ENCODE measurements at regions not wholly inside any gene's neighbourhood (a gene's known extent, or its start where the extent isn't known, plus 50 kb on each side); places are given as distances from the start of the nearest gene placed in this dataset.
"Not testable (repeated sequence)": the region's sequence is repeated elsewhere in the genome, so short reads cannot be mapped to it uniquely, and the experiment has no call there.

- no peak overlapping the region for H3K4me3 ChIP-seq (ENCODE audit: low read depth, low read length)
- H3K27me3 ChIP-seq (ENCODE audit: control insufficient read depth, insufficient read depth, low read length), result no peaks in the 10 kb centered on the region
- no peaks in the 10 kb centered on the region for H3K9me3 ChIP-seq (ENCODE audit: control insufficient read depth, insufficient read depth, low read length)
- H3K4me1 ChIP-seq (ENCODE audit: control insufficient read depth, insufficient read depth, low read length), result no peaks in the 10 kb centered on the region
- 92% methylated on average over 5 of the region's 6 CpGs for WGBS (ENCODE audit: insufficient coverage)
- no peak overlapping the region for H3K27ac ChIP-seq (ENCODE audit: low read depth, low read length)
- no peak for DNase-seq (ENCODE audit: low read depth in 4 of 6, low spot score in 6 of 6)
- no peaks in the 10 kb centered on the region for H3K36me3 ChIP-seq (ENCODE audit: control insufficient read depth, insufficient read depth, low read length)
These were observed 132.6 kb downstream of the CUL2 start for GRCh38 chr10:34957531-34957930.

DNA sequence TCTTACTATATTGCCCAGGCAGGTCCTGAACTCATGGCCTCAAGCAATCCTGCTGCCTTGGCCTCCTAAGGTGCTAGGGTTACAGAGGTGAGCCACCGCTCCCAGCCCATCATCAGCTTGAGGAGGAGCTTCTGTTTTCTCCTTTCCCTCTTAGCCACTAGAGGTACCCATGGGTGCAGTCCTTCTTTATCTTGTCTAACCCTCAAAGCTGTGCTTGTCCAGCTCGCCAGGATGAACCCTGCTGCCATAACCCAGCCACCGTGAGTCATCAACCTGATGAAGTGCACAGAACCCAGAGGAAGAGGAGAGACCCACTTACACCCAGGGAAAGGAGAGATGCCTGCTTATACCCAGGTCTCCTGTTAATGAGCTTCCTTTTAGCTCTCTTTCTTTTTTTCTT lies 133.4 kb downstream of the CUL2 start:
- DNase-seq (ENCODE audit: low read depth in 4 of 6, low spot score in 6 of 6), result no peak
- Histone ChIP-seq H3K36me3 (ENCODE audit: control insufficient read depth, insufficient read depth, low read length) (no peaks in the 10 kb centered on the region), H3K9me3 (ENCODE audit: control insufficient read depth, insufficient read depth, low read length) (no peaks in the 10 kb centered on the region), H3K4me1 (ENCODE audit: control insufficient read depth, insufficient read depth, low read length) (no peaks in the 10 kb centered on the region), H3K4me3 (ENCODE audit: low read depth, low read length) (no peak overlapping the region), H3K27ac (ENCODE audit: low read depth, low read length) (no peak overlapping the region), H3K27me3 (ENCODE audit: control insufficient read depth, insufficient read depth, low read length) (no peaks in the 10 kb centered on the region)
- WGBS (ENCODE audit: insufficient coverage), result 84% methylated on average over 3 of the region's 3 CpGs

- H3K4me3 ChIP-seq (ENCODE audit: low read depth, low read length), result no peak overlapping the region
- no peaks in the 10 kb centered on the region for H3K9me3 ChIP-seq (ENCODE audit: control insufficient read depth, insufficient read depth, low read length)
- no CpG with 5 or more reads among the region's 2 CpGs for WGBS (ENCODE audit: insufficient coverage)
- no peaks in the 10 kb centered on the region for H3K27me3 ChIP-seq (ENCODE audit: control insufficient read depth, insufficient read depth, low read length)
- no peak for DNase-seq (ENCODE audit: low read depth in 4 of 6, low spot score in 6 of 6)
- H3K27ac ChIP-seq (ENCODE audit: low read depth, low read length), result no peak overlapping the region
- H3K4me1 ChIP-seq (ENCODE audit: control insufficient read depth, insufficient read depth, low read length), result no peaks in the 10 kb centered on the region
- H3K36me3 ChIP-seq (ENCODE audit: control insufficient read depth, insufficient read depth, low read length), result no peaks in the 10 kb centered on the region
These were observed 134.8 kb downstream of the CUL2 start for GRCh38 chr10:34955391-34955790.

DNA sequence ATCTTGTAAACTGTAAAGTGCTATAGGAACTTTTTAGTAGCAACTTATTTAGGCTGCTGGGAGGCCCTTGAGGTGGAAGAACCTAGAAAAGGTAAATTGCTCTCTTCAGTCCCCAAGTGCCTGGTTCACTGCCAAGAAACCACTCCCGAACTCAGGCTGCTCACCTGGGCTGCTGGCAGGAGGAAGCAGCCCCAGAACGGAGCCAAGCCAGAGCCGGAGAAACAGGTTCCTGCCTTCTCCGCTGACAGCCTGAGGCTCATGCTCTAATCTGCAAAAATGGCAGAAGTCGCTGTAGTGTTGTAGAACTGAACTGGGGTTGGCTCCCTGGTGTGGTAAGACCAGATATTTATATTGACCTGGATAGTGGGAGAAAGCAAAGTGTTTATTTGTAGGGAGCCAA lies 136.0 kb downstream of the CUL2 start:
- no peak overlapping the region for H3K27ac ChIP-seq (ENCODE audit: low read depth, low read length)
- H3K4me1 ChIP-seq (ENCODE audit: control insufficient read depth, insufficient read depth, low read length), result no peaks in the 10 kb centered on the region
- H3K9me3 ChIP-seq (ENCODE audit: control insufficient read depth, insufficient read depth, low read length), result no peaks in the 10 kb centered on the region
- H3K36me3 ChIP-seq (ENCODE audit: control insufficient read depth, insufficient read depth, low read length), result no peaks in the 10 kb centered on the region
- H3K27me3 ChIP-seq (ENCODE audit: control insufficient read depth, insufficient read depth, low read length), result no peaks in the 10 kb centered on the region
- no peak overlapping the region for H3K4me3 ChIP-seq (ENCODE audit: low read depth, low read length)
- no peak for DNase-seq (ENCODE audit: low read depth in 4 of 6, low spot score in 6 of 6)
- 87% methylated on average over 5 of the region's 5 CpGs for WGBS (ENCODE audit: insufficient coverage)

- WGBS (ENCODE audit: insufficient coverage), result 84% methylated on average over 3 of the region's 11 CpGs
- not testable (repeated sequence) for H3K4me1 ChIP-seq (ENCODE audit: control insufficient read depth, insufficient read depth, low read length); H3K27me3 ChIP-seq (ENCODE audit: control insufficient read depth, insufficient read depth, low read length); H3K27ac ChIP-seq (ENCODE audit: low read depth, low read length); DNase-seq (ENCODE audit: low read depth in 4 of 6, low spot score in 6 of 6); H3K36me3 ChIP-seq (ENCODE audit: control insufficient read depth, insufficient read depth, low read length); H3K4me3 ChIP-seq (ENCODE audit: low read depth, low read length); H3K9me3 ChIP-seq (ENCODE audit: control insufficient read depth, insufficient read depth, low read length)
These were observed 136.3 kb upstream of the PARD3 start for GRCh38 chr10:34951263-34951887.

DNA sequence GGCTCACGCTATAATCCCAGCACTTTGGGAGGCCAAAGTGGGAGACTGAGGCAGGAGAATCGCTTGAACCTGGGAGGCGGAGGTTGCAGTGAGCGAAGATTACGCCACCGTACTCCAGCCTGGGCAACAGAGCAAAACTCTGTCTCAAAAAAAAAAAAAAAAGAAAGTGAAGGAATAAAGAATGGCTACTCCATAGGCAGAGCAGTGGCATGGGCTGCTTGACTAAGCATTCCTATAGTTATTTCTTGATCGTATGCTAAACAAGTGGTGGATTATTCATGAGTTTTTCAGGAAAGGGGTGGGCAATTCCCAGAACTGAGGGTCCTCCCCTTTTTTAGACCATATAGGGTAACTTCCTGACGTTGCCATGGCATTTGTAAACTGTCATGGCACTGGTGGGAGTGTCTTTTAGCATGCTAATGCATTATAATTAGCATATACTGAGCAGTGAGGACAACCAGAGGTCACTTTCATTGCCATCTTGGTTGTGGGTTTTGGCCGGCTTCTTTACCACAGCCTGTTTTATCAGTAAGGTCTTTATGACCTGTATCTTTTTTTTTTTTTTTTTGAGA lies 130.9 kb upstream of the PARD3 start:
- not testable (repeated sequence) for H3K4me1 ChIP-seq (ENCODE audit: control insufficient read depth, insufficient read depth, low read length); H3K9me3 ChIP-seq (ENCODE audit: control insufficient read depth, insufficient read depth, low read length); DNase-seq (ENCODE audit: low read depth in 4 of 6, low spot score in 6 of 6); H3K36me3 ChIP-seq (ENCODE audit: control insufficient read depth, insufficient read depth, low read length); H3K27me3 ChIP-seq (ENCODE audit: control insufficient read depth, insufficient read depth, low read length); H3K4me3 ChIP-seq (ENCODE audit: low read depth, low read length); H3K27ac ChIP-seq (ENCODE audit: low read depth, low read length)
- 90% methylated on average over 6 of the region's 9 CpGs for WGBS (ENCODE audit: insufficient coverage)

DNA sequence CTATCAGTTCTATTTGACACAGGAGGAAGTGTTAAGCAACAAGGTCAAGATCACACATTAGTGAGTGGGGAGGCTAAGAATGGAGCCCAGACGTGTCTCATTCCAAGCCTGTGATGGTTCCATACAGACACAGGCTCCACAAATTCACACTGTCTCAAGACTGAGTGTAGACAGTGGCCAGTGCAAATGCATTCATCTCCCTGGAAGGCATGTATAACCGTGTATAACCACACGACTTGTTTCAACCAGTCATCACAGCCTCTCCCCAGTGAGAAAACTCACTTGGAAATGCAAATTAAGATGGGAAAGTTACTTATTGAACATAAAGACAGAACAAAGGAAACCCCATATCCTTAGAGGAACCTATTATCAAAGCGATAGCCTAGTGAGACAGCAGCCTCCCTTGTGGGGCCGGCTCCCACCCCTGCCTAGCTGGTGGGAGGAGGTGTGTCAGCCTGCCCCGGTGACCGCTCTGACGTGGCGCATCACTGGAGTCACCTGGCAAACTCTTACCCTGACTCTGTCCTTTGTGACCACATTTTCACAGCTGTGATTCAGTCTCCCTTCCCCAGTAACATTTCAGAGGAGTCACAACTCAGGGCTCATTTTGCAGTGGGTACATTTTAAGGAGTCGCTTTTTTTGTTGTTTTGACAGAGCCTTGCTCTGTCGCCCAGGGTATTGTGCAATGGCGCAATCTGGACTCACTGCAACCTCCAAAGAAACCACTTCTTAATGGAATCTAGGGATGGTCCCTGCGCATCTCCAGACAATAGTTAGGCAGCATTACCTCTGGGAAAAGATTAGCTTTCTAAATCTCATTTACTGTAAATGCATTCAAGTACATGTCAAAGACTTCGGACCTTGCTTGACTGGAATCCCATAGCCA lies 126.6 kb upstream of the PARD3 start:
- Histone ChIP-seq H3K4me1 (ENCODE audit: control insufficient read depth, insufficient read depth, low read length) (no peaks in the 10 kb centered on the region), H3K4me3 (ENCODE audit: low read depth, low read length) (no peak overlapping the region), H3K27me3 (ENCODE audit: control insufficient read depth, insufficient read depth, low read length) (no peaks in the 10 kb centered on the region), H3K27ac (ENCODE audit: low read depth, low read length) (no peak overlapping the region), H3K9me3 (ENCODE audit: control insufficient read depth, insufficient read depth, low read length) (no peaks in the 10 kb centered on the region), H3K36me3 (ENCODE audit: control insufficient read depth, insufficient read depth, low read length) (no peaks in the 10 kb centered on the region)
- 73% methylated on average over 7 of the region's 14 CpGs for WGBS (ENCODE audit: insufficient coverage)
- DNase-seq (ENCODE audit: low read depth in 4 of 6, low spot score in 6 of 6), result no peak

DNA sequence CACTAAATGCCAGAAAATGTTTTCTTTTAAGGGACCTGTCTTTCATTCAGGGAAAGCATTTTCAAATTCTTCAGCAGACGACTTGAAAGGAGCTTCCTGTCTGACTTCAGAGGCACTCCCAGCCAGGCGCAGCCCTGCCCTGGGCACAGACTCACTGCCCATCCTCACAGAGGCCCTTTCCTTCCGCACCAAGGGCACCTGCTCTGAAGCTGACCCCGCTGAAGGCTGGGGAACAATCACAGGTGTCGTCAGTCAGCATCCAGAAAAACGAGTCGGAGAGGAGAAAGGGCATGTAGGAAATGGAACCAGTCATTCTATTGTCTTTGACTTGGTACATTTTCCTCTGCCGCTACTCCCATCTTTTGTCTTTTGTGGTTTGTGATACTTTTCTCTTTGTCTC lies 125.3 kb upstream of the PARD3 start:
- Histone ChIP-seq H3K36me3 (ENCODE audit: control insufficient read depth, insufficient read depth, low read length) (no peaks in the 10 kb centered on the region), H3K9me3 (ENCODE audit: control insufficient read depth, insufficient read depth, low read length) (no peaks in the 10 kb centered on the region), H3K4me3 (ENCODE audit: low read depth, low read length) (no peak overlapping the region), H3K27me3 (ENCODE audit: control insufficient read depth, insufficient read depth, low read length) (no peaks in the 10 kb centered on the region), H3K4me1 (ENCODE audit: control insufficient read depth, insufficient read depth, low read length) (no peaks in the 10 kb centered on the region), H3K27ac (ENCODE audit: low read depth, low read length) (no peak overlapping the region)
- DNase-seq (ENCODE audit: low read depth in 4 of 6, low spot score in 6 of 6), result no peak
- WGBS (ENCODE audit: insufficient coverage), result 72% methylated on average over 6 of the region's 8 CpGs

DNA sequence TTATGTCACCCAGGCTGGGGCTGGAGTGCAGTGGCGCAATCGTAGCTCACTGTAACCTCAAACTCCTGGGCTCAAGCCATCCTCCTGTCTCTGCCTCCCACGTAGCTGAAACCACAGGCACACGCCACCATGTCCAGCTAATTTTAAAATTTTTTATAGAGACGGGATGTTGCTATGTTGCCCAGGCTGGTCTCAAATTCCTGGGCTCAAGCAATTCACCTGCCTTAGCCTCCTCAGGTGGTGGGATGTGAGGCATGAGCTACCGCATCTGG lies 123.2 kb upstream of the PARD3 start:
- Histone ChIP-seq H3K4me1 (ENCODE audit: control insufficient read depth, insufficient read depth, low read length) (no peaks in the 10 kb centered on the region), H3K27ac (ENCODE audit: low read depth, low read length) (no peak overlapping the region), H3K27me3 (ENCODE audit: control insufficient read depth, insufficient read depth, low read length) (no peaks in the 10 kb centered on the region), H3K9me3 (ENCODE audit: control insufficient read depth, insufficient read depth, low read length) (no peaks in the 10 kb centered on the region), H3K36me3 (ENCODE audit: control insufficient read depth, insufficient read depth, low read length) (no peaks in the 10 kb centered on the region), H3K4me3 (ENCODE audit: low read depth, low read length) (no peak overlapping the region)
- no peak for DNase-seq (ENCODE audit: low read depth in 4 of 6, low spot score in 6 of 6)
- 95% methylated on average over 3 of the region's 6 CpGs for WGBS (ENCODE audit: insufficient coverage)
